IPS DF 19.7 (cell line): ENCODE measurements at regions not wholly inside any gene's neighbourhood (a gene's known extent, or its start where the extent isn't known, plus 50 kb on each side); places are given as distances from the start of the nearest gene placed in this dataset.

Experiments
- DNase-seq: peaks from one replicate; pipeline ENCODE4 v3.0.0-alpha.2; 2013; ENCODE audit warnings: low read depth, low spot score

GRCh38 chr21:32216293-32216692 lies 62.6 kb downstream of the MIS18A start:
- DNase-seq, result no peak

GRCh38 chr21:32215306-32215685 lies 63.6 kb downstream of the MIS18A start:
- DNase-seq, result no peak

- no peak for DNase-seq
These were observed 64.1 kb downstream of the MIS18A start for GRCh38 chr21:32214654-32215305.

GRCh38 chr21:32212116-32212515 lies 66.7 kb downstream of the MIS18A start:
- DNase-seq, result no peak

- DNase-seq, result no peak
These were observed 67.5 kb downstream of the MIS18A start for GRCh38 chr21:32211306-32211705.

GRCh38 chr21:32209580-32209979 lies 69.3 kb downstream of the MIS18A start:
- no peak for DNase-seq

GRCh38 chr21:32207406-32207716 lies 71.5 kb downstream of the MIS18A start:
- no peak for DNase-seq

GRCh38 chr21:32206631-32207405 lies 72.0 kb downstream of the MIS18A start:
- DNase-seq, result no peak

- no peak for DNase-seq
These were observed 74.9 kb downstream of the MIS18A start for GRCh38 chr21:32203877-32204480.

GRCh38 chr21:32200029-32200428 lies 78.8 kb downstream of the MIS18A start:
- DNase-seq, result no peak

GRCh38 chr21:32198384-32198783 lies 80.5 kb downstream of the MIS18A start:
- DNase-seq, result no peak

GRCh38 chr21:32197896-32198295 lies 81.0 kb downstream of the MIS18A start:
- no peak for DNase-seq

- no peak for DNase-seq
These were observed 82.8 kb downstream of the MIS18A start for GRCh38 chr21:32196001-32196400.

GRCh38 chr21:32193098-32193465 lies 85.8 kb downstream of the MIS18A start:
- no peak for DNase-seq

GRCh38 chr21:32192291-32193097 lies 86.4 kb downstream of the MIS18A start:
- no peak for DNase-seq

GRCh38 chr21:32190493-32191144 lies 88.2 kb downstream of the MIS18A start:
- no peak for DNase-seq

- no peak for DNase-seq
These were observed 89.0 kb downstream of the MIS18A start for GRCh38 chr21:32189688-32190483.

- no peak for DNase-seq
These were observed 92.0 kb downstream of the MIS18A start for GRCh38 chr21:32186804-32187203.

- no peak for DNase-seq
These were observed 93.1 kb downstream of the MIS18A start for GRCh38 chr21:32185726-32186125.

GRCh38 chr21:32185103-32185502 lies 93.7 kb downstream of the MIS18A start:
- DNase-seq, result no peak

GRCh38 chr21:32184485-32184884 lies 94.4 kb downstream of the MIS18A start:
- DNase-seq, result no peak
